Panc1 (cell line): ENCODE measurements at regions not wholly inside any gene's neighbourhood (a gene's known extent, or its start where the extent isn't known, plus 50 kb on each side); places are given as distances from the start of the nearest gene placed in this dataset.

Experiments used
- ATAC-seq: fragments of 200-7000 bp; cut with Tn5 transposase; 2 replicates; pipeline ENCODE4 v1.9.1; 2020; ENCODE audit warnings: mild to moderate bottlenecking, moderate library complexity
- BruUV-seq: library from RNA; stranded (reverse); fragments of 400-500 nt; replicated peaks from 2 replicates; lab custom pipeline; 2021; lab: Mats Ljungman, UMichigan
- CTCF ChIA-PET: fragments of 300-600 bp; sonication (Branson Sonifier 250); formaldehyde crosslinking; loops from one replicate; lab custom pipeline; 2022; ENCODE audit warnings: antibody characterized with exemption; lab: Charles Lee
- POLR2A ChIA-PET: fragments of 300-600 bp; sonication (Branson Sonifier 250); formaldehyde crosslinking; loops from one replicate; lab custom pipeline; 2022; ENCODE audit warnings: antibody characterized with exemption; lab: Charles Lee
- DNase-seq: peaks from one replicate; pipeline ENCODE4 v3.0.0-alpha.2; 2010; ENCODE audit warnings: low read depth, low spot score
- H3K27ac ChIP-seq: 2 replicates; pipeline ENCODE4 v1.5.1; 2011; ENCODE audit warnings: mild to moderate bottlenecking, low read length, inconsistent platforms
- H3K27me3 ChIP-seq: fragments of 200-500 bp; sonication (Bioruptor generic); 2 replicates; pipeline ENCODE4 v1.6.0; 2014; ENCODE audit warnings: low read length, inconsistent platforms; ENCODE audit not compliant: control insufficient read depth, insufficient read depth
- H3K36me3 ChIP-seq: fragments of 200-500 bp; sonication (Bioruptor generic); 2 replicates; pipeline ENCODE4 v1.5.1; 2014; ENCODE audit warnings: inconsistent platforms, mild to moderate bottlenecking, low read length, moderate library complexity; ENCODE audit not compliant: control insufficient read depth, insufficient read depth
- H3K4me1 ChIP-seq: 2 replicates; pipeline ENCODE4 v1.5.1; 2011; ENCODE audit warnings: inconsistent platforms, mild to moderate bottlenecking, low read length, moderate library complexity; ENCODE audit not compliant: control insufficient read depth, insufficient read depth
- H3K4me3 ChIP-seq, 2 experiments: 2 replicates each; pipeline ENCODE4 v1.5.1; 2011 to 2012; ENCODE audit warnings: low read depth in 2 of 2, low read length in 2 of 2, mild to moderate bottlenecking in 2 of 2, inconsistent platforms in 1 of 2, moderate library complexity in 1 of 2
- H3K9me3 ChIP-seq: fragments of 200-500 bp; sonication (Bioruptor generic); 2 replicates; pipeline ENCODE4 v1.5.1; 2014; ENCODE audit warnings: low read depth, mild to moderate bottlenecking, inconsistent platforms, low read length, moderate library complexity; ENCODE audit not compliant: control insufficient read depth, insufficient read depth
- CTCF ChIP-seq: fragments of 450-650 bp; IDR thresholded peaks from 2 replicates; pipeline ENCODE4 v1.5.1; 2017; ENCODE audit warnings: mild to moderate bottlenecking
- POLR2AphosphoS5 ChIP-seq: IDR thresholded peaks from 2 replicates; pipeline ENCODE4 v1.6.1; 2012; ENCODE audit warnings: mild to moderate bottlenecking, low read depth, low read length, moderate library complexity
- REST ChIP-seq, 2 experiments: IDR thresholded peaks; 2 replicates each; pipeline ENCODE4 v1.6.1; 2011 to 2012; ENCODE audit warnings: low read depth in 2 of 2, control low read depth in 1 of 2, low read length in 1 of 2, mild to moderate bottlenecking in 1 of 2, moderate library complexity in 1 of 2; ENCODE audit not compliant: insufficient read depth in 1 of 2
- SIN3A ChIP-seq: IDR thresholded peaks from 2 replicates; pipeline ENCODE4 v1.6.1; 2012; ENCODE audit warnings: low read depth, mild to moderate bottlenecking, low read length, moderate library complexity, borderline replicate concordance; ENCODE audit not compliant: insufficient read depth
- TCF7L2 ChIP-seq: IDR thresholded peaks from 2 replicates; pipeline ENCODE4 v1.6.1; 2011; ENCODE audit warnings: mild to moderate bottlenecking, low read depth, low read length, inconsistent platforms
- in situ Hi-C: cut with HindIII; loops from 2 replicates; pipeline ENCODE4 v1.10.0; 2016; ENCODE audit warnings: low sequenced_read_pairs, low pct_unique_long_range_greater_than_20kb
- intact Hi-C: fragments of 100-400 bp; cut with micrococcal nuclease; formaldehyde crosslinking; loops from one replicate; pipeline ENCODE4 v1.10.0; 2022; ENCODE audit not compliant: unreplicated experiment

- ChIA-PET POLR2A (no interaction called here), CTCF (no interaction called here)
- H3K4me3 ChIP-seq, result no peak overlapping the region
- H3K4me1 ChIP-seq, result no peaks in the 10 kb centered on the region
- no peak for TF ChIP-seq REST (IDR thresholded peaks at IDR 0.05; ENCODE audit: insufficient read depth in 1 of 2, low read depth in 2 of 2, low read length in 1 of 2)
- no peak for TF ChIP-seq SIN3A
- TF ChIP-seq CTCF, result no peak
- no peak for TF ChIP-seq TCF7L2
- TF ChIP-seq POLR2AphosphoS5, result no peak
- no peaks in the 10 kb centered on the region for H3K36me3 ChIP-seq
- intact Hi-C loops, result no loop called here
- H3K9me3 ChIP-seq, result no peaks in the 10 kb centered on the region
- no peak for DNase-seq
- H3K27me3 ChIP-seq, result no peaks in the 10 kb centered on the region
- in situ Hi-C loops, result no loop called here
- no TSS peak for BruUV-seq
- no peak for ATAC-seq
- H3K27ac ChIP-seq, result no peak overlapping the region
Measured at GRCh38 chr2:116717832-116718231, 1096.7 kb upstream of the DDX18 start.

GRCh38 chr2:116718451-116718850, 1096.0 kb upstream of the DDX18 start:
- TF ChIP-seq SIN3A (no peak), POLR2AphosphoS5 (no peak), TCF7L2 (no peak), CTCF (no peak), REST (IDR thresholded peaks at IDR 0.05; ENCODE audit: insufficient read depth in 1 of 2, low read depth in 2 of 2, low read length in 1 of 2) (no peak)
- ATAC-seq (no peak), DNase-seq (no peak)
- Histone ChIP-seq H3K4me1 (no peaks in the 10 kb centered on the region), H3K4me3 (no peak overlapping the region), H3K9me3 (no peaks in the 10 kb centered on the region), H3K27ac (no peak overlapping the region), H3K36me3 (no peaks in the 10 kb centered on the region), H3K27me3 (no peaks in the 10 kb centered on the region)
- POLR2A ChIA-PET, result no interaction called here
- in situ Hi-C loops, result no loop called here
- intact Hi-C loops, result no loop called here
- CTCF ChIA-PET, result no interaction called here
- no TSS peak for BruUV-seq
